GM19455 (cell line): ENCODE measurements at regions not wholly inside any gene's neighbourhood (a gene's known extent, or its start where the extent isn't known, plus 50 kb on each side); places are given as distances from the start of the nearest gene placed in this dataset.
"Not testable (repeated sequence)": the region's sequence is repeated elsewhere in the genome, so short reads cannot be mapped to it uniquely, and the experiment has no call there.

Source experiments
- ATAC-seq: cut with Tn5 transposase; IDR thresholded peaks from one replicate; pipeline ENCODE4 v1.9.1; 2021; ENCODE audit not compliant: unreplicated experiment

DNA sequence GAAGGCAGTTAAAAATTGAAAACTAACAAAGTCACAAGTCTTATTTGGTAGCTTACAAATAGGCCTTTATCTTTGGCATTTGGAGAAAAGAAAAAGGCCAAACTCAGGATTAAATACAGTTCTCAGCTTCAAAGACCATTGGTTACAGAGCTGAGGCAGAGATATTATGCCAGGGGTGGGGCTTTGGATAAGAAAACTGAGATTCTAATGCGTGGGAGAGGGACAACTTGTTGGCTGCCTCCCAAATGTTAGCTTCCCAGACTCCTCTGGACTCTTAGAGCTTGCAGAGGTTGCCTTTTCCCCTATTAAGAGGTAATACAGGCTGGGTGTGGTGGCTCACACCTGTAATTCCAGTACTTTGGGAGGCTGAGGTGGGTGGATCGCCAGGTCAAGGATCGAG is 231.8 kb downstream of the SQOR start:
- ATAC-seq, result no peak

DNA sequence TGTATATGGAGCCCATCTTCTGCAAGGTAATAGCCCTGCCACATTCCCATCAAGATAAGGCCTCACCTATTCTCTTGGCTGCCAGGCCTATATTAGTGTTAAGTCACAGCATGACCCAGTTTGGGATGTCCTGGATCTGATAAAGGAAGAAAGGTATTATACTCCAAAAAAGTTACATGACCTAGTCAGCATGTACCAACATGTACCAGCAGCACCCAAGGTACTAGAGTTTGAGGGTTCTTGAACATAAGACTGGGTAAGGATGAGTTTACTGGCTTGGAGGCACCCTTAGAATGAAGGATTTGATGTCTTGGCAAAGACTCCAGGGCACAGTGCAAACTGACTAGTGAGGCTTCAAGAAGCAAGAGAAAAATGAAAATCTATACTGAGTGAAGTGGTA is 232.5 kb downstream of the SQOR start:
- no peak for ATAC-seq

DNA sequence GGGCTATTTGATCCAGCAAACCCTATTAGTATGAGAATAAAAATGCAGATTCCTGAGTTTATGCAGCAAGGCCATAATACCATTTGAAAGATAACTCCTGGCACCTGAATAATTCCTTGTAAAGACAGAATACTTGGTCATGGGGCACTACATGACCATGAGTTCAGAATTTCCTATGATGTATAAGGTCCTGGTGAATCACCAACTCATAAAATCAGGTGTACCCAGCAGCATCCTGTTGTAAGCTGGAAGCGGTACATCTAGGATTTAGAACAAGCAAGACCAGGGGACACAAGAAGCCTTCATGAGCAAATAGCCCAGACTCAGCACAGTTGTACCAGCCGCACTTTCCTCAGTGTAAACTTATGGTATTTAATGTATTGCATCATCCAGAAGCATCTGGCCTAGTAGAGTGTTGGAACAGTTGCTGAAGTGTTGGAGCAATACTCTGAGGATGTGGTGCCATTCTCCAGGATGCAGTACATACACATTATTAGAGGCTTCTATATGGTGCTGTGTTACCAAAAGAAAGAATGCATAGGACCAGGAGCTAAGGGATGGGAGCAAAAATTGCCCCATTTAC is 233.4 kb downstream of the SQOR start:
- ATAC-seq, result no peak

DNA sequence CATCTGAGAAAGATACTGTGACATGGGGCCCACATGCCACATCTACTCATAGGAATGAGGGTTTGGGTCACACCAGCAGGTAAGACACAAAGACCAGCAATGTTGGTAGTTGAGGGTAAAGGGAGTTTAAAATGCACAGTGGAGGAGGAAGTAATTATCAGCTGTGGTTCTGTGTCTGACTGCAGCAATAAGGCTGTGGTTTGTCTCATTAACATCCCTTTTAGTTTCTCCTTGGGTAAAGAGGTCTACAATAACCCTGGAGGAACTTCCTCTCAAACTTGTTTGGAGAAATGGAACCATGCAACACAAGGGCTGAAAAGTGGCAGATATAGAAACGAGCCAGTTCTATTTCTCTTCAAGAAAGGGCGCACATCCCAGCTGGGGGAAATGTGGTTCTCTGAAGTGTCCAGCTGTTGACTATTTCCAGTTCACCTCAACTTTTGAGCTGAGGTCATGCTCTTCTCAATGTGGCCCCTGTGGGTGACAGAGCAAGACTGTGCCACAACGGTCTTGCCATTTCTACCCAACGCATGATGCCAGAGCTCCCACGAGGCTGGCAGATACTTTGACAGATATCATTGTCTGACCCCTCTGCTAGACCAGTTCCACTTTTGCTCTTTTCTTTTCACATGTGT is 234.3 kb downstream of the SQOR start:
- no peak for ATAC-seq

DNA sequence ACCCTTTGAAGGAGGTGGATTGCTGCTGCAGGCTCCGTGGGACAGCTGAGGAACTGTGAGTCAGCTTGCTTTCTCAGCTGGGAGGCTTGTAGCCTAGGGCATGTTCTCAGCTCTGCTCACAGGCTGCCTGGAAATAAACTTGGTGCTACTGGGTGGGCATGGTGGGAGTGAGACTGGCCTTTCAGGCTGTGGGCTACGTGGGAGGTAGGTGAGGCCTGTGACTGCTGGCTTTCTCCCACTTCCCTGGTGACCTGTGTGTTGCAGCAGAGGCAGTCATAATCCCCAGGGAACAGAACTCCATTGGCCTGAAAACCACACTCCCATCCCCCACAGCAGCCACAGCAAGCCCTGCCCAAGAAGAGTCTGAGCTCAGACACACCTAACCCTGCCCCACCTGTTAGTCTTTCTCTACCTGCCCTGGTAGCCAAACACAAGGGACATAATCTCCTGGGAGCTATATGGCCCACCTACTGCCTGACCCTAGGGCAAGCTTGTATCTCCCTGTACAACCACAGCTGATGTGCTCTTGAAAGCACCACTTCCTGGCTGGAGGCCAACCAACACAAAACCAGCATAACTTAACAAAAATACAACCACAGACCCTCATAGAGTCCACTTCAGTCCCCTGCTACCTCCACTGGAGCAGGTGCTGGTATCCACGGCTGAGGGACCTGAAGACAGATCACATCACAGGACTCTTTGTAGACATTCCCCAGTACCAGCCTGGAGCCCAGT is 236.5 kb downstream of the SQOR start:
- no peak for ATAC-seq

DNA sequence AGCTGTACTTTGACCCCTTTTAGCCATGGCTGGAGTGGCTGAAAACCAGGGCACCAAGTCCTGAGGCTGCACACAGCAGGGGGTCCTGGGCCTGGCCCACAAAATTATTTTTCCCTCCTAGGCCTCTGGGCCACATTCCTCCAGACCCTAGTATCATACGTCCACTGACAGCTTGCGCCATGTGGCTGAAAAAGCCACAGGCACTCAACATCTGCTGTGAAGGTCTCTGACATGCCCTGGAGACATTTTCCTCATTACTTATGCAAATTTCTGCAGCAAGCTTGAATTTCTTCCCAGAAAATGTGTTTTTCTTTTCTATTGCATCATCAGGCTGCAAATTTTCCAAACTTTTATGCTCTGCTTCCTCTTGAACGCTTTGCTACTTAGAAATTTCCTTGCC is 239.0 kb downstream of the SQOR start:
- no peak for ATAC-seq

DNA sequence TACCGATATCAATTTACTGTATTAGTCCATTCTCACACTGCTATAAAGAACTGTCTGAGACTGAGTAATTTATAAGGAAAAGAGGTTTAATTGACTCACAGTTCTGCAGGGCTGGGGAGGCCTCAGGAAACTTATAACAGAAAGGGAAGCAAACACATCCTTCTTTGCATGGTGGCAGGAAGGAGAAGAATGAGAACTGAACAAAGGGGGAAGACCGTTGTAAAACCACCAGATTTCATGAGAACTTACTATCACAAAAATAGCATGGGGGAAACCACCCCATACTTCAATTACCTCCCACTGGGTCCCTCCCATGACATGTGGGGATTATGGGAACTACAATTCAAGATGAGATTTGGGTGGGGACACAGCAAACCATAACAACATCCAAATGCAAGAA is 239.7 kb downstream of the SQOR start:
- ATAC-seq, result not testable (repeated sequence)

DNA sequence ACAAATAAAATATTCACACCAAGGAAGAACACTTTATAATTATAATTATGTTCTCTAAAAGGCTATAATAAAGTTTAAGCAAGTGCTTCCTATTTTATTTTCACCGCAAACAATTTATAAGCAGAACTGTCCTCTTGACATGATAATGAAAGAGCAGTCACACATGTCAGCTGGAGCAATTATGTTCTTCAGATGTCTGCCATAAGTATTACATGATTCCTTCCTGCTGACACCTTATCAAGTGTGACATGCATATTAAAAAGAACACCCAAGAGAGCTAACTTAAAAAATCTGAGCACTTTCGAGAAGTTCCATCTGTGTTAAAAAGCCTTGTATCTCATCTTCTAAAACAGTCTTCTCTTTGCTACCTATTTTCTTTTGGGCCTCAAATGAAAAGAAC is 249.5 kb downstream of the SQOR start:
- no peak for ATAC-seq

DNA sequence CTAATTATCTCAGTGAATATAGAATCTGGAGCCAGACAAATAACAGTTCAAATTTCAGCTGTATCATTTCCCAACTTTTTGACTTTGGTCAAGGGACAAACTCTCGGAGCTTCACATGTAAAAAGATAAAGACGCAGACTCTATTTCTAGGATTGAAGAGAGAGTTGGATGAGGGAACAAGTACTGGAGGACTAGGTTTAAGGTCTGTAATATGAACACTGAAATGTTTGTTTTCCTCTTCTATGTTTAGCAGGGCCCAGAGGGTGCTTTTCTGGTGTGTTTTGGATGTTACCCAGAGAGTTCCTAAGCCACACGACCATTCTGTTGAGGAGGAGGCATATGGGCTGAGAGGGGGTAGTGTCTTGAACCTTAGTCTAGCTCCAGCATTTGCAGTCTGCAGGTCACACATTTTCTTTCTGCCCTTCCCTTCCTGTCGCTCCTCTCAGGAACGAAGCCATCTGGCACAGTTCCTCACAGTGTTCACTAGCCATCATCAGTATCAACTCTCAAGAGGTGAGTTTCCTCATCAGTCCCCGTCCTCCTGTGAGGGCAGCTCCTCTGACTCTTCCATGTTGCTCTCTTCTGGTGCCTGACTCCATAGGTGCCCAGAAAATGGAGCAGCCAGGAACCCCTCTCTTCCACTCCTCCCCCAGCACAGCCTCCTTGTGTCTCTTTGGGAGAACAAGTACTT is 250.1 kb downstream of the SQOR start:
- no peak for ATAC-seq

DNA sequence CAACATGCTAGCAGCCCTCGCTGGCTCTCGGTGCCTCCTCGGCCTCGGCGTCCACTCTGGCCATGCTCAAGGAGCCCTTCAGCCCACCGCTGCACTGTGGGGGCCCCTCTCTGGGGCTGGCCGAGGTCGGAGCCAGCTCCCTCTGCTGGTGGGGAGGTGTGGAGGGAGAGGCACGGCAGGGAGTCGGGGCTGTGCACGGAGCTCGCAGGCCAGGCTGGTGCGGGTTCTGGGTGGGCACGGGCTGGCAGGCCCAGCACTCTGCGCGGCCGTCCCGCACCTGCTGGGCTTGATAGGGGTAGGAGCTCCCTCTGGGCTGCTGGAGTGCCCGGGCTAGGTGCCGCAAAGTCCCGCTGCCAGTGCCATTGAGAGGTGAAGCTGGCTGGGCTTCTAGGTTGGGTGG is 251.0 kb downstream of the SQOR start:
- no peak for ATAC-seq

DNA sequence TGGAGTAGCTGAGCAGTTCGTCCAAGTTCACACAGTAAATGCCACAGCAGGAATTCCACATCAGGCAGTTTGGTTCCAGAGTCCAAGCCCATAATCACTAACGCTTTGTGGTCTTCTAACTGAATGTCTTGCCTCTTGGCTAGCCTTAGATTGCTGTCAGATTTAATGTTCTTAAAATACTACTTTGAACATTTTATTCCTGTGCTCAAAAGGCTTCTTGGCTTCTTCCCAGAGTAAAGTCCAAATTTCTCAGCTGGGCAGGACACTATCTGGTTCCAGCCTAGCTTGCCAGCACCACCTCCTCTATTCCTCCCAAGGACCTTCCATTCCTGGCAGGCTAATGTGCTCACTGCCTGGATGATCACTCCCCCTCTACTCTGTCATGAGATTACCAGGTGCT is 256.9 kb downstream of the SQOR start:
- ATAC-seq, result no peak

DNA sequence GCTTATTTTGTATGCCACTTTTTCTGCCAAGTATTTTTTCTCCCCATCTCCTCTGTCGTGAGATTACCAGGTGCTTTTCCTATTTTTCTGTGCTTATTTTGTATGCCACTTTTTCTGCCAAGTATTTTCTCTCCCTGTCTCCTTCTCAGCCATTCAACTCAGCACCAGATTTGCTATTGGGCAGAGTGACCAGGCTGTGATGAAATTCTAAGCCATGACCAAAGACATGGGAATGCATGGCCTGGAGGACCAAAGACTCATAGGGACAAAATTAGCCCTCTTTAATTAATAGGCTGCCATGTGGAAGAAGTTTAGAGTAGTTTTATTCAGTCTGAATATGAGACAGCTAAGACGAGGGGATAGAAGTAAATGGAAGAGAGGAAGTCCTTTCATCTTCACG is 257.4 kb downstream of the SQOR start:
- no peak for ATAC-seq

DNA sequence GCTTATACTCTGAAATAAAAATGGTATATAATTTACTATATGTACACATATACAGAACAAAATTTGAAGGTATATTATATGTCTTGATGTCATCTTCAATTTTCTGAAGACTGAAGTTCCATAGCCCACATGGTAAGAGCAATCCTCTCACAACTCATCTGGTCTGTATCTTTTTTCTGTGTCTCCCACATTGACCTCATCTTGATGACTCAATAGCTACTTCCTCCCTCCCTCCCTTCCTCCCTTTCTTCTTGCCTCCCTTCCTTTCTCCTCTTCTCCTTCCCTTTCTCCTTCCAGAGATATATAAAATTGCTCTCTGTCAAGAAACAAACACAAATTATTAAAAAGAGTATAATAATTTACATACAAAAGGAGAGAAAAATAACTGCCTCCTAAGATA is 268.5 kb downstream of the SQOR start:
- ATAC-seq, result no peak

DNA sequence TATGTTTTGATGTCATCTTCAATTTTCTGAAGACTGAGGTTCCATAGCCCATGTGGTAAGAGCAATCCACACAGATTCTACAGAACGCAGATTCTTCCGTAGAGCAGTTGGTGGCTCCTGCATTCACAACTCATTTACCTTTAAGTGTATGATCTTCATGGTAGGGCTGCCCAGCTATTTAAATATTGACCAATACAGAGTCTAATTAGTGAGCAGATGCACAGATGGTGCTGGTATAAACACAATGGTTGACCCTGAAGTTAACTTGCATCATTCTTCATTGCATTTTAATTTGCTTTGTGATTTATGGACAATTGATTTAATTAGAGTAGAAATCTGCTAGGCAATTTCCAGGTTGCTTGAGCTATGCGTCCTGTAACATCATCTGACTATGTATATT is 269.2 kb downstream of the SQOR start:
- no peak for ATAC-seq

DNA sequence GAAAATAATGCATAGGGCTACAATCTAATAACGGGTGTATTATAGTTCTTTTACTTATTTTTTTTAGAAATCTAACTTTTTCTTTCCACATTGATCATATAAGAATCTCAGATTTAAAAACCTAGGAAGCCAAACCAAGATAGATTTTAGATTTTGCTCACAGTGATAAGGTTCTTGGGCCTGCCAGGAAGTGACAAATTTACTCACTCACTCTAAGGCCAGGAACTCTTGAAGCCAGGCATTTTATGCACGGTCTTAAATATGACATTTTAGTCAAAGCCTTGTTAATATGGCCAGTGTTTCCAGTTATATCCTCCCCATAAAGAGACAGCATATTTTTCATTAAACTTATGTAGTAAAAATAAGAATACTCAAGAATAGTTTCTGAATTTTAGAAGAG is 271.4 kb downstream of the SQOR start:
- no peak for ATAC-seq

DNA sequence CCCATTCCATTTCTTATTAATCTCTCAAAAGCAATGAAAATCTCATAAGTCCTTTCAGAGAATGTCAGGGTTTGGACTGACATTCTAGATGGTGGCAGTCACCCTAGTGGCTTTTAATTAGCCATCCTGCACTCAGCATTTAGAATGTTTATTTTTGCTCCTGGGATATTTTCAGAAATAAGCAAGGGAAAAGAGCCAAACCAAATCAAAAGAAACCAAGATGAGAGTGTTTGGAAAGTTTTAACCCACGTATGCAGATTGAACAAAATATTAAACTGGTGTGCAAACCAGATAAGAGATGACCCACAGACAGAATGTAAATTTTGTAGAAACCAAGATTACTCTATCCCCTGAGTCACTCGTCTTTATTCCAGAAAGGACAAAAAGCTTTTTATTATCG is 275.8 kb downstream of the SQOR start:
- no peak for ATAC-seq

DNA sequence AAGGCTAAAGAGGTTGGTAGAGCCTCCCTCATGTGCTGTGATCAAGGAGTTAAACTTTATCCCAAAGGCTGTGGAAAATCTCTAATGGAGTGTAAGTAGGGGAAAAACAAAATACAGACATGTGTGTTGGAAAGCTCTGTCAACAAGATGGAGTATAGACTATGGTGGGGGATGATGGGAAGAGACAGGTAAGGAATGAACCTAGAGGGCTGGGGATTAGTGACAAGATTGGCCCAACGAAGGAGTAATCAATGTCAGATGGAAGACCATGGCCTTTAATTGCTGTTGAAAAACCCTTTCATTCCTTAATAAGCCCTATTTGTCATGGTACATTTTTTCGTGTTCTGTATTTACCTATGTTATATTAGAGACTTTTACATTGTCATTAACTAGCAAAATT is 278.6 kb downstream of the SQOR start:
- no peak for ATAC-seq

DNA sequence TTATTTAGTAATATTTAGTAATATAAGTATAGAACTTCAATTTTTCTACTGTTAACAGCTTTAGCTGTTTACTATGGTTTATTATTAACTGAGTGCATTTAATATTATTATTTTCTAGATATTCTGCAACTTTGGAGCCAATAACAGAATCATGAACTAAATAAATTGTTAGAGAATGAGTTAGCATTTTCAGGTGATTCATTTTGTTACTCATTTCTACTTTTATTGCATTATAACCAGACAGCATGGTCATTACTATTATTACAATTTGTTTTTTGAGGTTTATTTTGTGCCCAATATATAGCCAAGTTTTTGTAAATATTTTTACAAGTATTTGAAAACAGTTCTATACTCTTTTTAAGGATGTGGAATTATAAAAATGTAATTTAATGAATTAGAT is 279.6 kb downstream of the SQOR start:
- ATAC-seq, result no peak

DNA sequence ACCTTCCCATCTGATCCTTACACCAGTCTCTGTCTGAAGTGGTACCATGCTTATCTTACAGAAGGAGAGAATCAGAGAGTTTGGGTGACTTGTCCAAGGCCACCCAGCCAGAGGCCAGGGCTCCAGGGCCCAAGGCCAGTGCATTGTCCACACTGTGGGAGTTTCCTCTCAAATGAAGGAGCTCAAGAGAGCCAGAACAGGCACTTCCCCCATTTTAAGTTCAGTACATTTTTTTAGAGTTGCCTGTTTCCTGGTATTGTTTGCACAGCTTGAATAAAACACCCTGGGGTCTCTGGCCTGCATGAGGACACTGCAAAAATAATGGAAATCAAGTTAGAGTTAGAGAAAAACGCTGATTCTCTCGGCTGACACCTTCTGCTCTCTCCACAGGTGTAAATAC is 284.0 kb downstream of the SQOR start:
- ATAC-seq, result no peak

DNA sequence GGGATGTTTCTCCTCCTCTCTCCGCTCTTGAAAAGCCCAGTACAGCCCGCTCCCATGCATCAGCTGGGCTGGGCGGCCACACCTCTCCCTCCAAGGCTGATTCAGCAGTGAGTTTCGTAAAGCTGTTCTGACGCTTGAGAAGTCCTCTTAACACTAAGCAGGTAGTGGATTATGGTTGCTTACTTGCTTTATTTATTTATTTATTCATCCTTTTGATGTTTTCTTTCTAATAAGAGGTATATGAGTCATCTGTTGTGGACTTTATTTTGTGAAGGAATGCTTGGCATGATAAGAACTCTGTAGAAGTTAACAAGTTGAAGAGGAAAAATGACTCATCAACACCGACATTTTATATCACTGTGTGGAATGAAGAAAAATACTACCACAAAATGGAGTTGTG is 285.0 kb downstream of the SQOR start:
- no peak for ATAC-seq

DNA sequence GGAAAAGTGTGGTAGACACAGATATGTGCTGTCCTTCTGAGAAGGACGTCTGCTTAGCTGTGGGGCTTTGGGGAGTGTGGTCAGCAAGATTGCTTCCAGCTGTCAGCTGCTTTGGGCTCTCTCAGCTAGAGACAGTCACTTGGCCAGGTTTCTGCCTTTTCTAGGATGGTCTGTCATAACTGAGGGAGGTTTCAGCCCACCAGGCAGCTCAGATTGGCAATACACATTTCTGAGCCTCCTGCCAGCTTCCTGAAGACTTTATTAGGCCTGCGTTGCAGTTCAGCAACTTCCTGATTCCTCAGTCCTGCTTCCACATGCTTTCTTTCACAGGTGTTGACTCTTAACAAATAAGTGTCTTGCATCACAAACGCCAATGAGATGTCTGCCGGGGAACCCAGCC is 286.5 kb downstream of the SQOR start:
- no peak for ATAC-seq

DNA sequence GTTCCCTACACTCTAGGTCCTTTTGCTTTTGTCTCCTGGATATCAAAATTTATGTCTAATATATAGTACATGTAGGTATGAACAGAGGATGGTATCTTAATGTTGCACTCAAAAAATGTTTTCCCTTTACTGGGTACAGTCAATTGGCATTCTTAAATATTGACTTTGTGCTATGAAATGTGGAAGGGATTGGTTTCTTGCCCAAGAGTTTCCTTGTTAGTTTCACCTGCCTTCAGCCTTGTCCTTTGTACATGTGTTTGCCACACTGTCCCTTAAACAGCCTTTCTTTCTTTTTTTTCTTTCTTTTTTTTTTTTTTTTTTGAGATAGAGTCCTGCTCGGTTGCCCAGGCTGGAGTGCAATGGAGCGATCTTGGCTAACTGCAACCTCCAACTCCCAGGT is 287.1 kb downstream of the SQOR start:
- no peak for ATAC-seq
